Neuronal stem cell (in vitro differentiated cells): ENCODE measurements at regions not wholly inside any gene's neighbourhood (a gene's known extent, or its start where the extent isn't known, plus 50 kb on each side); places are given as distances from the start of the nearest gene placed in this dataset.
A peak's percentile ranks its signal among the peaks of the same experiment; 100 is the strongest.

Experiments
- DNase-seq: peaks from one replicate; pipeline ENCODE4 v3.0.0-alpha.2; 2013; ENCODE audit warnings: low spot score
- H2AFZ ChIP-seq: one replicate; pipeline ENCODE4 v1.6.1; 2013; ENCODE audit warnings: mild to moderate bottlenecking, low read length, inconsistent platforms
- H2AK5ac ChIP-seq: 2 replicates; pipeline ENCODE4 v1.6.1; 2013; ENCODE audit warnings: low read depth, mild to moderate bottlenecking, inconsistent platforms, low read length, moderate library complexity, mixed read lengths
- H2BK120ac ChIP-seq: 2 replicates; pipeline ENCODE4 v1.6.1; 2013; ENCODE audit warnings: low read depth, mild to moderate bottlenecking, inconsistent platforms, low read length, moderate library complexity, mixed read lengths
- H2BK12ac ChIP-seq: one replicate; pipeline ENCODE4 v1.6.1; 2013; ENCODE audit warnings: low read length, inconsistent platforms
- H2BK15ac ChIP-seq: 2 replicates; pipeline ENCODE4 v1.6.1; 2013; ENCODE audit warnings: mild to moderate bottlenecking, low read length, inconsistent platforms, mixed read lengths
- H2BK5ac ChIP-seq: one replicate; pipeline ENCODE4 v1.6.1; 2013; ENCODE audit warnings: inconsistent platforms, mild to moderate bottlenecking, low read length, moderate library complexity
- H3K14ac ChIP-seq: one replicate; pipeline ENCODE4 v1.6.1; 2013; ENCODE audit warnings: low read length, inconsistent platforms
- H3K18ac ChIP-seq: 2 replicates; pipeline ENCODE4 v1.6.1; 2013; ENCODE audit warnings: low read length, inconsistent platforms
- H3K23ac ChIP-seq: 2 replicates; pipeline ENCODE4 v1.6.1; 2013; ENCODE audit warnings: low read depth, mild to moderate bottlenecking, mixed read lengths, low read length, inconsistent platforms; ENCODE audit not compliant: poor library complexity
- H3K27ac ChIP-seq: replicated peaks from 3 replicates; pipeline ENCODE4 v1.5.1; 2013; ENCODE audit warnings: low read length, inconsistent platforms
- H3K27me3 ChIP-seq, 3 experiments: 2 replicates each; pipeline ENCODE4 v1.6.1; 2013; ENCODE audit warnings: low read length in 3 of 3, mild to moderate bottlenecking in 2 of 3, inconsistent platforms in 1 of 3, low read depth in 1 of 3, mixed read lengths in 1 of 3, moderate library complexity in 1 of 3; ENCODE audit not compliant: control insufficient read depth in 3 of 3, insufficient read depth in 3 of 3
- H3K36me3 ChIP-seq, 2 donors: replicated peaks in 1 of 2; 2 replicates each; pipeline ENCODE4 v1.6.1; 2013; ENCODE audit warnings: low read length in 2 of 2; ENCODE audit not compliant: control insufficient read depth in 2 of 2, insufficient read depth in 2 of 2
- H3K4ac ChIP-seq: 2 replicates; pipeline ENCODE4 v1.6.1; 2013; ENCODE audit warnings: inconsistent platforms, mild to moderate bottlenecking, low read length, moderate library complexity
- H3K4me1 ChIP-seq, 2 donors: 1 replicate in 1 of 2; 2 replicates in 1 of 2; pipeline ENCODE4 v1.6.1; 2013; ENCODE audit warnings: low read length in 2 of 2, low read depth in 1 of 2; ENCODE audit not compliant: control insufficient read depth in 2 of 2, insufficient read depth in 1 of 2
- H3K4me2 ChIP-seq: one replicate; pipeline ENCODE4 v1.6.1; 2013; ENCODE audit warnings: mild to moderate bottlenecking, low read length, inconsistent platforms; ENCODE audit not compliant: insufficient read depth, poor library complexity, severe bottlenecking
- H3K4me3 ChIP-seq, 2 donors: 2 replicates each; pipeline ENCODE4 v1.5.1; 2013; ENCODE audit warnings: low read length in 2 of 2, mild to moderate bottlenecking in 2 of 2, inconsistent platforms in 1 of 2, moderate library complexity in 1 of 2
- H3K79me1 ChIP-seq: one replicate; pipeline ENCODE4 v1.6.1; 2013; ENCODE audit warnings: low read depth, mild to moderate bottlenecking, inconsistent platforms, low read length, moderate library complexity
- H3K9ac ChIP-seq: one replicate; pipeline ENCODE4 v1.6.1; 2013; ENCODE audit warnings: mild to moderate bottlenecking, low read depth, low read length, inconsistent platforms; ENCODE audit not compliant: poor library complexity
- H3K9me3 ChIP-seq, 2 donors: replicated peaks in 1 of 2; 2 replicates each; pipeline versions ENCODE3 to v1.6.1; 2013; ENCODE audit warnings: low read length in 2 of 2, mild to moderate bottlenecking in 2 of 2, inconsistent platforms in 1 of 2, low read depth in 1 of 2, mixed read lengths in 1 of 2, moderate library complexity in 1 of 2; ENCODE audit not compliant: control insufficient read depth in 2 of 2, insufficient read depth in 1 of 2
- H4K8ac ChIP-seq: one replicate; pipeline ENCODE4 v1.6.1; 2013; ENCODE audit warnings: low read depth, mild to moderate bottlenecking, inconsistent platforms, low read length, moderate library complexity
- H4K91ac ChIP-seq: one replicate; pipeline ENCODE4 v1.6.1; 2013; ENCODE audit warnings: low read length, low read depth, mild to moderate bottlenecking, inconsistent platforms; ENCODE audit not compliant: poor library complexity
- WGBS, 2 donors: extraction: QIAGEN DNeasy Blood & Tissue Kit; methylation state at CpG; one replicate each; pipeline ENCODE4 v1.1.7; 2013; ENCODE audit warnings: missing lambda C conversion rate in 2 of 2, mixed read lengths in 1 of 2; ENCODE audit not compliant: insufficient read length in 2 of 2, insufficient replicate concordance in 1 of 2; ENCODE audit errors: extremely low coverage in 2 of 2; 5-methylcytosine and 5-hydroxymethylcytosine counted together

DNA sequence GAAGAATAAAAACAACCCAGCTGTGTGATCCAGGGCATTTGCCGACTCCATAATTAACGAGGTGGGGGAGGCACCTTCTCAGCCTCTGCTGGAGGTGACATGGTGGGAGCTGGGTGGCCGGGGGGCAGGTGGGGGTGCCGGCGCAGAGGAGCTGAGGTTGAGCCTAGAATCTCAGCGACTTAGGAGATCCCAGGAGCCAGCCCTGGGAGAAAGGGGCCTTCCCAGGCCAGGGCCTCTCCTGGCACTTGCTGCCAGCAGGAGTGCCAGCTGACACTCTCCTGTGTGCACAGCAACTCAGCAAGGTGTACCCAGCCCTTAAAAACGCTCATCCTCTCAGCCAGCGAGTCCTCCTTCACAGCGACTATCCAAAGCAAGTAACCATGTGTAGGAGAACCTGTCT lies 62.8 kb upstream of the FCN1 start:
- Histone ChIP-seq H3K4ac (no peak overlapping the region), H2BK12ac (no peak overlapping the region), H4K91ac (no peak overlapping the region), H3K9ac (no peak overlapping the region), H3K79me1 (peaks cover 1% of the 10 kb centered on the region), H3K4me2 (no peak overlapping the region), H3K9me3 (no peaks in the 10 kb centered on the region), H3K18ac (no peak overlapping the region), H2BK15ac (no peak overlapping the region), H4K8ac (no peak overlapping the region), H2BK5ac (no peak overlapping the region), H2AFZ (no peak overlapping the region), H3K4me1 (no peaks in the 10 kb centered on the region), H3K27ac (no peak overlapping the region), H3K4me3 (no peak overlapping the region), H3K23ac (no peak overlapping the region), H3K14ac (no peak overlapping the region), H2AK5ac (peak overlapping the region; percentile 24), H3K27me3 (peaks cover 0 to 2% (median 0%) of the 10 kb centered on the region in 3 experiments), H3K36me3 (no peaks in the 10 kb centered on the region), H2BK120ac (no peak overlapping the region)
- DNase-seq, result no peak
- WGBS, 2 donors, result no CpG with 5 or more reads among the region's 9 CpGs

DNA sequence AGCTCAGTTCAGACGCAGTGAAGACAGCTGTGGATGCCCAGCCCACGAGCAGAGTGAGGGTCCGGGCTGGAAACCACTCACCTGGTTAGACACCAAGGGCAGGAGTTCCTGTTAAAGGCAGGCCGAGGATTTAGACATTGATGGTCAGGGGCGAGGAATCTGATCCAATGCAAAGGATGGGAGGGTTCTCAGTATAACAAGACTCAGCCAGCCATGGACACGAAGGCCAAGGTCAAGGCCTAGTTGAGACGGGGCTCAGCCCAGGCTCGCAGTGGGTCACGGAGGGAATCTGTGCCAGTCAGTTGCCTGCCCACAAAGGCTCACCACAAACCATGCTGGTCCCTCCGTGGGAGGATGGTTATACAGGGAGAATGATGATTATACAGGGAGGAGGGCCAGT lies 63.3 kb upstream of the FCN1 start:
- no peak overlapping the region for H3K14ac ChIP-seq
- no peak for DNase-seq
- H3K27me3 ChIP-seq, result peaks cover 0 to 2% (median 0%) of the 10 kb centered on the region in 3 experiments
- H3K79me1 ChIP-seq, result peaks cover 1% of the 10 kb centered on the region
- H2BK120ac ChIP-seq, result no peak overlapping the region
- no peak overlapping the region for H3K9ac ChIP-seq
- no peak overlapping the region for H2AFZ ChIP-seq
- H3K4me3 ChIP-seq, result no peak overlapping the region
- no peak overlapping the region for H2BK5ac ChIP-seq
- H3K9me3 ChIP-seq, result no peaks in the 10 kb centered on the region
- H3K23ac ChIP-seq, result no peak overlapping the region
- WGBS, 2 donors, result no CpG with 5 or more reads among the region's 10 CpGs
- H3K4me1 ChIP-seq, result no peaks in the 10 kb centered on the region
- H3K18ac ChIP-seq, result no peak overlapping the region
- peak overlapping the region; percentile 23 for H2AK5ac ChIP-seq
- H3K4me2 ChIP-seq, result no peak overlapping the region
- H2BK15ac ChIP-seq, result no peak overlapping the region
- H2BK12ac ChIP-seq, result no peak overlapping the region
- no peaks in the 10 kb centered on the region for H3K36me3 ChIP-seq
- no peak overlapping the region for H3K4ac ChIP-seq
- H4K91ac ChIP-seq, result no peak overlapping the region
- H3K27ac ChIP-seq, result no peak overlapping the region
- H4K8ac ChIP-seq, result no peak overlapping the region

- no peak overlapping the region for H3K4ac ChIP-seq
- H3K9ac ChIP-seq, result no peak overlapping the region
- no peak for DNase-seq
- peak overlapping the region in 1 of 2 donors; percentile 39 for H3K4me3 ChIP-seq
- no peak overlapping the region for H4K8ac ChIP-seq
- H2BK120ac ChIP-seq, result no peak overlapping the region
- H3K4me2 ChIP-seq, result no peak overlapping the region
- H2BK12ac ChIP-seq, result no peak overlapping the region
- no peak overlapping the region for H2AFZ ChIP-seq
- H3K36me3 ChIP-seq, result no peaks in the 10 kb centered on the region
- H2BK5ac ChIP-seq, result peak overlapping the region; percentile 36
- H3K23ac ChIP-seq, result peak overlapping the region; percentile 40
- no peak overlapping the region for H3K14ac ChIP-seq
- WGBS, 2 donors, result 100% methylated on average over 4 of the region's 11 CpGs; no CpG with 5 or more reads in 1 of the 2 donors
- H4K91ac ChIP-seq, result no peak overlapping the region
- H2AK5ac ChIP-seq, result no peak overlapping the region
- peaks cover 0 to under 1% of the 10 kb centered on the region in 2 donors for H3K9me3 ChIP-seq
- no peak overlapping the region for H3K27ac ChIP-seq
- H3K4me1 ChIP-seq, result no peaks in the 10 kb centered on the region
- H2BK15ac ChIP-seq, result no peak overlapping the region
- H3K79me1 ChIP-seq, result peaks cover 1% of the 10 kb centered on the region
- H3K18ac ChIP-seq, result no peak overlapping the region
- no peaks in the 10 kb centered on the region for H3K27me3 ChIP-seq
These were observed 64.1 kb upstream of the FCN1 start for GRCh38 chr9:134981829-134982228.

DNA sequence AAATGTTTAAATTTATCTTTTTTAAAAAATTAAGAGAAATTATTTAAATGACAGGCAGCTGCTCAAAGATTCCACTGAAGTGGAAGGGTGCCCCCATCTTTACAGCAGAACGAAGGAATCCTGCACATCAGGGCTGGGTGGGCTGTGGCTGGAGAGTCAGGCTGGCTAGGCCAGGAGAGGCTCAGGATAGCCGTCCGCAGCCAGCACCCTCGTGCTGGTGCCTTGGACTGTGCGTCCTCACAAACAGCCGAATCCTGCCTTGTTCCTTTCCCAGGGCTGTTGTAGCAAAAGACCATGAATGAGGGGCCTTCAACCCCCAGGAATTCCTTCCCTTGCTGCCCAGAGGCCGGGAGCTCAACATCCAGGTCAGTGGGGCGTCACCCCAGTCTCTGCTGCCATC lies 64.6 kb upstream of the FCN1 start:
- Histone ChIP-seq H3K18ac (no peak overlapping the region), H3K4me3 (no peak overlapping the region), H2BK120ac (no peak overlapping the region), H3K4me1 (no peaks in the 10 kb centered on the region), H3K27me3 (no peaks in the 10 kb centered on the region), H3K4me2 (no peak overlapping the region), H3K9ac (peak overlapping the region; percentile 15), H3K27ac (no peak overlapping the region), H2BK15ac (peak overlapping the region; percentile 15), H4K91ac (no peak overlapping the region), H3K9me3 (peaks cover 0 to 2% of the 10 kb centered on the region in 2 donors), H2BK12ac (no peak overlapping the region), H3K23ac (no peak overlapping the region), H3K79me1 (peaks cover 1% of the 10 kb centered on the region), H2AFZ (no peak overlapping the region), H3K36me3 (no peaks in the 10 kb centered on the region), H3K4ac (no peak overlapping the region), H2BK5ac (peak overlapping the region; percentile 36), H4K8ac (no peak overlapping the region), H2AK5ac (no peak overlapping the region), H3K14ac (no peak overlapping the region)
- DNase-seq, result no peak
- no CpG with 5 or more reads among the region's 8 CpGs for WGBS, 2 donors
